WTC11 (cell line): ENCODE measurements at regions not wholly inside any gene's neighbourhood (a gene's known extent, or its start where the extent isn't known, plus 50 kb on each side); places are given as distances from the start of the nearest gene placed in this dataset.

Source experiments
- ATAC-seq: fragments of 200-7000 bp; cut with Tn5 transposase; 2 replicates; pipeline ENCODE4 v1.10.0; 2021; ENCODE audit warnings: mild to moderate bottlenecking, moderate library complexity
- CTCF ChIA-PET: fragments of 300-600 bp; sonication (Branson Sonifier 250); formaldehyde crosslinking; loops from one replicate; lab custom pipeline; 2021; ENCODE audit warnings: antibody characterized with exemption; lab: Charles Lee
- POLR2A ChIA-PET: fragments of 350-600 bp; sonication (Branson Sonifier 250); formaldehyde crosslinking; loops from one replicate; lab custom pipeline; 2021; ENCODE audit warnings: antibody characterized with exemption; lab: Charles Lee
- DNase-seq: peaks from one replicate; pipeline ENCODE4 v3.0.0; 2021; ENCODE audit warnings: low spot score
- H3K27ac Mint-ChIP-seq: 2 replicates; pipeline ENCODE4 v1.8.0; 2021; ENCODE audit warnings: mixed read lengths
- H3K27me3 Mint-ChIP-seq: 2 replicates; pipeline ENCODE4 v1.8.0; 2021; ENCODE audit warnings: low read depth, mild to moderate bottlenecking, moderate library complexity, mixed read lengths
- H3K36me3 Mint-ChIP-seq: 2 replicates; pipeline ENCODE4 v1.8.0; 2021; ENCODE audit warnings: mixed read lengths
- H3K4me1 Mint-ChIP-seq: 2 replicates; pipeline ENCODE4 v1.8.0; 2022; ENCODE audit warnings: mixed read lengths
- H3K4me3 Mint-ChIP-seq: 2 replicates; pipeline ENCODE4 v1.8.0; 2021; ENCODE audit warnings: mild to moderate bottlenecking, moderate library complexity, mixed read lengths
- H3K9me3 Mint-ChIP-seq: 2 replicates; pipeline ENCODE4 v1.8.0; 2021; ENCODE audit warnings: mixed read lengths
- AFF4 ChIP-seq: sonication (generic); formaldehyde crosslinking; IDR thresholded peaks from 2 replicates; pipeline ENCODE4 v1.8.1; 2023; ENCODE audit warnings: mild to moderate bottlenecking, missing genetic modification reagents, borderline replicate concordance
- CREM ChIP-seq: sonication (generic); formaldehyde crosslinking; IDR thresholded peaks from 2 replicates; pipeline ENCODE4 v1.8.1; 2022; ENCODE audit warnings: mild to moderate bottlenecking, missing genetic modification reagents, moderate library complexity
- ELF4 ChIP-seq: sonication (generic); formaldehyde crosslinking; IDR thresholded peaks from 2 replicates; pipeline ENCODE4 v1.8.1; 2022; ENCODE audit warnings: low read depth, mild to moderate bottlenecking, moderate library complexity, missing genetic modification reagents
- ESRRA ChIP-seq: sonication (generic); formaldehyde crosslinking; IDR thresholded peaks from 2 replicates; pipeline ENCODE4 v1.8.1; 2022; ENCODE audit warnings: mild to moderate bottlenecking, missing genetic modification reagents, borderline replicate concordance
- FOXP1 ChIP-seq: sonication (generic); formaldehyde crosslinking; IDR thresholded peaks from 2 replicates; pipeline ENCODE4 v1.8.0; 2022; ENCODE audit warnings: missing genetic modification reagents, mild to moderate bottlenecking, moderate library complexity, borderline replicate concordance
- GABPB1 ChIP-seq: sonication (generic); formaldehyde crosslinking; IDR thresholded peaks from 2 replicates; pipeline ENCODE4 v1.8.1; 2023; ENCODE audit warnings: mild to moderate bottlenecking, missing genetic modification reagents
- GTF2I ChIP-seq: fragments of 250-450 bp; sonication (Bioruptor Pico); conservative IDR thresholded peaks from 2 replicates; pipeline ENCODE4 v1.4.0; 2021; ENCODE audit warnings: mild to moderate bottlenecking
- HMGA2 ChIP-seq: fragments of 250-450 bp; sonication (Bioruptor Pico); IDR thresholded peaks from 2 replicates; pipeline ENCODE4 v1.4.0; 2021; ENCODE audit warnings: mild to moderate bottlenecking, moderate library complexity
- KAT7 ChIP-seq: sonication (generic); formaldehyde crosslinking; IDR thresholded peaks from 2 replicates; pipeline ENCODE4 v1.8.1; 2023; ENCODE audit warnings: missing genetic modification reagents, mild to moderate bottlenecking, borderline replicate concordance
- NR2C2 ChIP-seq: sonication (generic); formaldehyde crosslinking; IDR thresholded peaks from 2 replicates; pipeline ENCODE4 v1.8.0; 2022; ENCODE audit warnings: mild to moderate bottlenecking, missing genetic modification reagents
- RORB ChIP-seq: fragments of 250-450 bp; sonication (Bioruptor Pico); IDR thresholded peaks from 2 replicates; pipeline ENCODE4 v1.9.0; 2021; ENCODE audit warnings: mild to moderate bottlenecking
- SMAD4 ChIP-seq: sonication (generic); formaldehyde crosslinking; IDR thresholded peaks from 2 replicates; pipeline ENCODE4 v1.8.0; 2022; ENCODE audit warnings: mild to moderate bottlenecking, missing genetic modification reagents
- ZNF138 ChIP-seq: sonication (generic); formaldehyde crosslinking; conservative IDR thresholded peaks from 2 replicates; pipeline ENCODE4 v1.8.1; 2022; ENCODE audit warnings: mild to moderate bottlenecking, moderate library complexity, missing genetic modification reagents
- ZNF232 ChIP-seq: sonication (generic); formaldehyde crosslinking; IDR thresholded peaks from 2 replicates; pipeline ENCODE4 v1.8.0; 2022; ENCODE audit warnings: mild to moderate bottlenecking, missing genetic modification reagents
- ZNF671 ChIP-seq: fragments of 250-450 bp; sonication (Bioruptor Pico); IDR thresholded peaks from 2 replicates; pipeline ENCODE4 v1.8.0; 2021; ENCODE audit warnings: mild to moderate bottlenecking
- TF ChIP-seq, protein P1 (sequence below): sonication (generic); formaldehyde crosslinking; IDR thresholded peaks from 2 replicates; pipeline ENCODE4 v1.8.1; 2023; ENCODE audit warnings: mild to moderate bottlenecking, moderate library complexity, missing genetic modification reagents
- TF ChIP-seq, protein P2 (sequence below): fragments of 250-450 bp; sonication (Bioruptor Pico); IDR thresholded peaks from 2 replicates; pipeline ENCODE4 v1.9.0; 2021; ENCODE audit warnings: mild to moderate bottlenecking
- TF ChIP-seq, protein P3 (sequence below): sonication (generic); formaldehyde crosslinking; IDR thresholded peaks from 2 replicates; pipeline ENCODE4 v1.8.0; 2022; ENCODE audit warnings: mild to moderate bottlenecking, missing genetic modification reagents

DNA sequence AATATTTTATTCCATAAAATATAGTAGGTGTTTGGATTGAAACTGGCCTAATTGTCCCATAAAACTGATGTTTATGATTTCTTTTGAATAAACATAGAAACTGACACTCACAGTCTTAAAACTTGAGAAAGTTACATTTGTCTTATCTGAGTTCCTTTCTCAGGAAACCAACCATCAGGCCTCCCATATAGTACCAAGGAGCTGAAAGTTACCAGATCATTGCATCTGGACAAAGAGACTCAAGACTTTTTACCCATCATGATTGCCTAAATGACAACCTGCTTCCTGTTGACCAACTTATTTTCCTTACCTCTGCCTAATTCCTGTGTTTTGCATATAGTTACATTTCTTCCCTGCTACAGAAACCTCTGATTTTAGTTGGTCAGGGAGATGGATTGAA is 137.0 kb upstream of the XPO1 start:
- Mint-ChIP-seq H3K4me1 (peaks cover 17% of the 10 kb centered on the region), H3K27me3 (no peaks in the 10 kb centered on the region; the same call in 1 of the 2 replicates), H3K27ac (no peak overlapping the region), H3K9me3 (peaks cover 37% of the 10 kb centered on the region), H3K36me3 (peaks cover 19% of the 10 kb centered on the region), H3K4me3 (no peak overlapping the region)
- DNase-seq (no peak), ATAC-seq (no peak)
- POLR2A ChIA-PET = no interaction called here
- CTCF ChIA-PET = no interaction called here
- no peak for TF ChIP-seq CREM
- no peak for TF ChIP-seq NR2C2 (CRISPR knock-in tag)
- TF ChIP-seq, protein P1, sequence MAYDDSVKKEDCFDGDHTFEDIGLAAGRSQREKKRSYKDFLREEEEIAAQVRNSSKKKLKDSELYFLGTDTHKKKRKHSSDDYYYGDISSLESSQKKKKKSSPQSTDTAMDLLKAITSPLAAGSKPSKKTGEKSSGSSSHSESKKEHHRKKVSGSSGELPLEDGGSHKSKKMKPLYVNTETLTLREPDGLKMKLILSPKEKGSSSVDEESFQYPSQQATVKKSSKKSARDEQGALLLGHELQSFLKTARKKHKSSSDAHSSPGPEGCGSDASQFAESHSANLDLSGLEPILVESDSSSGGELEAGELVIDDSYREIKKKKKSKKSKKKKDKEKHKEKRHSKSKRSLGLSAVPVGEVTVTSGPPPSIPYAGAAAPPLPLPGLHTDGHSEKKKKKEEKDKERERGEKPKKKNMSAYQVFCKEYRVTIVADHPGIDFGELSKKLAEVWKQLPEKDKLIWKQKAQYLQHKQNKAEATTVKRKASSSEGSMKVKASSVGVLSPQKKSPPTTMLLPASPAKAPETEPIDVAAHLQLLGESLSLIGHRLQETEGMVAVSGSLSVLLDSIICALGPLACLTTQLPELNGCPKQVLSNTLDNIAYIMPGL (CRISPR knock-in tag) = no peak
- TF ChIP-seq GTF2I = no peak

DNA sequence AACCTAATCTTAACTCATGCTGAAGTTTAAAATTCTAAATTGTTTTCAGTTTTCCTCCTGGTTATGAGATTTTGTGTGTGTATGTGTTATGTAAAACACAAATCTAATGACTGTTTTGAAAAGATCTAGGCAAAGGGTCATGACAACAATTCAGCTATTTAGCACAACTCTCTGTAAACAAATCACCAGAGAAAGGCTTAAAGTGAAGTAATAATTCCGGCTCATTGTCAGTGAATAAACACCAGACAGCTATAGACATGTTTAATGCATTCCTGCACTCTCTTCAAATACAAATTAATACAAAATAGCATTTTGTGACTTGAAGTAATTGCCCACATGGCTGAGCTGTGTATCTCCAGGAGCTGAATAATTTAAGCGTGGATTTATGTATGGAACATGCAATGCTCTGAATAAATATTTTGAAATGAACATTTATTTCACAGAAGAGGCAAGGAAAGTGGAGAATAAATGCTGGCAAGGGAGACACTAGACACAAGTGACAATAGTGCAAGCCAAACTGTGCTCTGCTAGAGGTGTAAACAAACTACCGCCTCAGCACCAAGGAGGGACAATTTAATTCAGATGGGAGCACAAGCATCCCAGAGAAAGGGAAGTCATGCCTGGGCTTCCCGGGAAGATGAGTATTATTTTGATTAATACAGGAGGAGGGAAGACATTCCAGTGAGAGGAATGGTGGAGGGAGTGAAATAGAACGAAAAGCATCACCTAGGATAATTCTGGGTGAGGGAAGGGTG is 133.6 kb upstream of the XPO1 start:
- Mint-ChIP-seq H3K4me1 (peaks cover 17% of the 10 kb centered on the region), H3K4me3 (no peak overlapping the region), H3K27ac (peak overlapping the region; percentile 36; the same call in 1 of the 2 replicates), H3K27me3 (no peaks in the 10 kb centered on the region; the same call in 1 of the 2 replicates), H3K9me3 (peaks cover 27% of the 10 kb centered on the region), H3K36me3 (peaks cover 19% of the 10 kb centered on the region)
- ATAC-seq = no peak
- TF ChIP-seq GABPB1 (CRISPR knock-in tag) = peak; percentile 22; the same call in 1 of the 2 replicates
- no peak for TF ChIP-seq SMAD4 (CRISPR knock-in tag)
- TF ChIP-seq AFF4 (CRISPR knock-in tag) = no peak
- TF ChIP-seq ESRRA (CRISPR knock-in tag) = no peak
- ChIA-PET POLR2A (no interaction called here), CTCF (interaction anchor here (0.9 to 2.2 kb wide), 2 partner anchors 13 to 17 kb away, joined by 3 to 8 read pairs; no protein-coding TSS in a partner anchor)
- no peak for DNase-seq

- Mint-ChIP-seq H3K4me3 (no peak overlapping the region), H3K27me3 (no peaks in the 10 kb centered on the region; the same call in 1 of the 2 replicates), H3K27ac (peak overlapping the region; percentile 33), H3K4me1 (peaks cover 17% of the 10 kb centered on the region), H3K9me3 (peaks cover 21% of the 10 kb centered on the region)
- CTCF ChIA-PET = interaction anchor here (0.9 to 2.2 kb wide), 3 partner anchors 10 to 16 kb away, joined by 3 to 8 read pairs (median 4); no protein-coding TSS in a partner anchor
- 0 out of 2 replicates have a peak, but pooled peaks have one; percentile 20 for ATAC-seq
- no peak for DNase-seq
- TF ChIP-seq KAT7 (no peak), ELF4 (no peak), HMGA2 (CRISPR knock-in tag) (no peak), FOXP1 (no peak), ZNF232 (CRISPR knock-in tag) (no peak), ZNF671 (CRISPR knock-in tag) (no peak), RORB (CRISPR knock-in tag) (no peak), ZNF138 (no peak)
- TF ChIP-seq, protein P2, sequence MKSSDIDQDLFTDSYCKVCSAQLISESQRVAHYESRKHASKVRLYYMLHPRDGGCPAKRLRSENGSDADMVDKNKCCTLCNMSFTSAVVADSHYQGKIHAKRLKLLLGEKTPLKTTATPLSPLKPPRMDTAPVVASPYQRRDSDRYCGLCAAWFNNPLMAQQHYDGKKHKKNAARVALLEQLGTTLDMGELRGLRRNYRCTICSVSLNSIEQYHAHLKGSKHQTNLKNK = no peak
- TF ChIP-seq, protein P3, sequence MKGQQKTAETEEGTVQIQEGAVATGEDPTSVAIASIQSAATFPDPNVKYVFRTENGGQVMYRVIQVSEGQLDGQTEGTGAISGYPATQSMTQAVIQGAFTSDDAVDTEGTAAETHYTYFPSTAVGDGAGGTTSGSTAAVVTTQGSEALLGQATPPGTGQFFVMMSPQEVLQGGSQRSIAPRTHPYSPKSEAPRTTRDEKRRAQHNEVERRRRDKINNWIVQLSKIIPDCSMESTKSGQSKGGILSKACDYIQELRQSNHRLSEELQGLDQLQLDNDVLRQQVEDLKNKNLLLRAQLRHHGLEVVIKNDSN = no peak
- TF ChIP-seq, protein P1 (CRISPR knock-in tag) = no peak
- TF ChIP-seq, all 79 proteins: peak for 0
- H3K36me3 Mint-ChIP-seq = peaks cover 19% of the 10 kb centered on the region
- POLR2A ChIA-PET = interaction anchor here (0.6 to 0.7 kb wide), 2 partner anchors 68 to 161 kb away, joined by 3 to 4 read pairs; no protein-coding TSS in a partner anchor
Measured at GRCh38 chr2:61670591-61671501, 132.7 kb upstream of the XPO1 start.
